ENCODE measurements at regions not wholly inside any gene's neighbourhood (a gene's known extent, or its start where the extent isn't known, plus 50 kb on each side); places are given as distances from the start of the nearest gene placed in this dataset.

GRCh38 chr6:15712797-15713196 is 50.0 kb upstream of the DTNBP1 start:
- DNase-seq: no peak
